HG02588 (cell line): ENCODE measurements at regions not wholly inside any gene's neighbourhood (a gene's known extent, or its start where the extent isn't known, plus 50 kb on each side); places are given as distances from the start of the nearest gene placed in this dataset.
"Not testable (repeated sequence)": the region's sequence is repeated elsewhere in the genome, so short reads cannot be mapped to it uniquely, and the experiment has no call there.

ENCODE experiments used
- ATAC-seq: cut with Tn5 transposase; IDR thresholded peaks from one replicate; pipeline ENCODE4 v1.9.1; 2021; ENCODE audit warnings: mild to moderate bottlenecking, moderate library complexity; ENCODE audit not compliant: unreplicated experiment

DNA sequence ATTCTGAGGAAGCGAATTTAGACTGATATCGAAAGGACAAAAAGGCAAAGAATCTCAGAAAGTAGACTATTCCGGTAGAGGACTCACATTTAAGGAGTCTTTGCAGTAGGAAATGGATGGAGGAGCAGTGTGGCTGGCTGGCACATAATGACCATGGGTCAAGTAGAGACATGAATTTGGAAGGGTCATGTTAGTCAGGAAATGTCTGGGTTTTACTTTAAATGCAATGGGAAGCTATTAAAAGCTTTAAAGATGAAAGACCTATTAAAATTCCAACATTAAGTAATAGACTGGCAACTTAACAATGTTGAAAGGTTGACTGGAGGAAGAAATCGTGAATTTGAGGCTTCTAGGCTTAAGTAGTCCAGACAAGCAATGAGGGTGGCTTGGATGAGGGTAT, 90.0 kb upstream of the SEMA3C start:
- no peak for ATAC-seq

- ATAC-seq, result no peak
Measured at GRCh38 chr7:81007051-81007450, 88.2 kb upstream of the SEMA3C start.

GRCh38 chr7:81005254-81005653, 86.4 kb upstream of the SEMA3C start:
- ATAC-seq, result no peak

- no peak for ATAC-seq
Measured at GRCh38 chr7:81004098-81004497, 85.2 kb upstream of the SEMA3C start.

GRCh38 chr7:81003326-81003725, 84.5 kb upstream of the SEMA3C start:
- no peak for ATAC-seq

DNA sequence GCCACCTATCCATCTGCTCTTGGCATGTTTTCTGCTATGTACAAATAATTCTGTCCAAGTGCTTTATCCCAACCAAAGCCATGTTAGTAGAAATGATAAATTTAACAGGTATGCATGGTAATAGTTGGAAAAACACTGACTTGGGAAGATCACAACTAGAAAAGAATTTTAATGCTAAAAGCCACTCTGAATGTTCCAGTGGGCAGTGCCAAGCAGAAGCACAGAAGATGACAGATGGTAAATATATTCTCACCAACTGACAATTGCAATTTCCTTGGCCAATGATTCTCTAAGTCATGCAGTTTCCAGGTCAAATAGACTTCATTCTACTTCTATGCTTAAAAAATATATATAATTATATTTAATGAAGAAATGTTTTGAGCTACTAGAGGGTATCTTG, 83.6 kb upstream of the SEMA3C start:
- no peak for ATAC-seq

GRCh38 chr7:80999771-81000170, 80.9 kb upstream of the SEMA3C start:
- ATAC-seq, result no peak

- no peak for ATAC-seq
Measured at GRCh38 chr7:80999100-80999499, 80.2 kb upstream of the SEMA3C start.

GRCh38 chr7:80997841-80998240, 79.0 kb upstream of the SEMA3C start:
- no peak for ATAC-seq

DNA sequence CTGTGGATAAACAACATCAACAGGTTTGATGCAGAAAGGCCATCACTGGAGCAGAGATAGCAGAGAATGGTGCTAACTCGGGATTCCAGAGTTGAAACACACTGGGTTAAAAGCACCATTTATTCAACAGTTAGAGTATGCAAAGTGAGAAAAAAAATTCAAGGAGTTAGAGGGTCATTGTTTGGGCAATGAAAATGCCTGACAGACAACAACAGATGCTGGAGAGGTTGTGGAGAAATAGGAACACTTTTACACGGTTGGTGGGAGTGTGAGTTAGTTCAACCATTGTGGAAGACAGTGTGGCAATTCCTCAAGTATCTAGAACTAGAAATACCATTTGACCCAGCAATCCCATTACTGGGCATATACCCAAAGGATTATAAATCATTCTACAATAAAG, 77.4 kb upstream of the SEMA3C start:
- not testable (repeated sequence) for ATAC-seq

GRCh38 chr7:80991654-80992053, 72.8 kb upstream of the SEMA3C start:
- no peak for ATAC-seq

GRCh38 chr7:80984619-80985018, 65.8 kb upstream of the SEMA3C start:
- ATAC-seq, result no peak

- ATAC-seq, result no peak
Measured at GRCh38 chr7:80981405-80981804, 62.6 kb upstream of the SEMA3C start.

DNA sequence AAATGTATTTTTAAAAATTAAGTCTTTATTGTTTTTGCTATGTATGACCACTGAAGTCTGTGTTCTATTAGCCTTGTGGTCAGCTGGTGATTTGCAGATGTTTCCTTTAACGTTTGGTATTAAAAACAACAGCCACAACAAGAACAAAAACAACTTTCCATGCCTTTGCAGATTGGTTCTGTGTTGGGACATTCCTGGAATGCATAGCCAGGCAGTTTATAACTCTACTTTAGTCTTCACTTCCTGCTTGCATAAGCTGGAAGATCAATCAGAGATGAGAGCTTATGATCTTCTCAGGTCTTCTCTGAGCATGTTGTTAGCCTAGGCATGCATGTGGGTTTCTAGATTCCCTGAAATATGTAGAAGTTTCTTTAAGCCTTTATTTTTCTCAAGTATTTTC, 58.9 kb upstream of the SEMA3C start:
- no peak for ATAC-seq

DNA sequence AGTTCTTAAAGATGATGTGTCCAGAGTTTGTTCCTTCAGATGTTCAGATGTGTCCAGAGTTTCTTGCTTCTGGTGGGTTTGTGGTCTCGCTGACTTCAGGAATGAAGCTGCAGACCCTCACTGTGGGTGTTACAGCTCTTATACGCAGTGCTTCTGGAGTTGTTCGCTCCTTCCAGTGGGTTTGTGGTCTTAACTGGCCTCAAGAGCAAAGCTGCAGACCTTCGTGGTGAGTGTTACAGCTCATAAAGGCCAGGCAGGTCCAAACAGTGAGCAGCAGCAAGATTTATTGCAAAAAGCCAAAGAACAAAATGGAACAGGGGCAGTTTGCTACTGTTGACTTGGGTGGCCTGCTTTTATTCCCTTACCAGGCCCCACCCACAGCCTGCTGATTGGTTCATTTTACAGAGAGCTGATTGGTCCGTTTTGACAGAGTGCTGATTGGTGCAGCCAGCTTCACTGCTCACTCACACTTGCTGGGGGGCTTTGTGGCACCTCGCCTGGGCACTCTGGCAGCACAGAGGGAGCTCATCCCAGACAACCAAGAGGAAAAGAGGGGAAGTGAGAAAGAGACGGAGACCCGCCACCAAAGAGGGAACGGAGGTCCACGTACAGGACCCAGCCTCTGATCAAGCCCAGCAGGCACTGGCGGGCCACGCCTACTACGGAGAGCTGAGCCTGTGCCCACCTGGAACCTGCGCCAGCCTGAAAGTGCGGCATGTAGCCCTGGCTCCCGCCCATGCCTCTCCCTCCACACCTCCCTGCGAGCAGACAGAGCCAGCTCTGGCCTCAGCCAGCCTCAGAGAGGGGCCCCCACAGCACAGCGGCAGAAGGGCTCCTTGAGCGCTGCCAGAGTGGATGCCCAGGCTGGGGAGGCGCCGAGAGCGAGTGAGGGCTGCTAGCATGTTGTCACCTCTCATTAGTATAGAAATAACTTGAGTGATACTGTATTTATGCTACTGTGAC, 55.8 kb upstream of the SEMA3C start:
- ATAC-seq, result no peak

- ATAC-seq, result no peak
Measured at GRCh38 chr7:80971225-80971624, 52.4 kb upstream of the SEMA3C start.
